Astrocyte (in vitro differentiated cells and primary cell): ENCODE measurements at regions not wholly inside any gene's neighbourhood (a gene's known extent, or its start where the extent isn't known, plus 50 kb on each side); places are given as distances from the start of the nearest gene placed in this dataset.

Experiments
- DNase-seq: peaks from one replicate; pipeline ENCODE4 v3.0.0-alpha.2; 2010; ENCODE audit warnings: low read depth
- FAIRE-seq: peaks from 2 replicates; lab custom pipeline; 2011; peaks lifted over from hg19 to GRCh38; lab: Jason Lieb, UNC
- H2AFZ ChIP-seq: 2 replicates; pipeline ENCODE4 v1.6.0; 2012; ENCODE audit warnings: low read depth, low read length, inconsistent platforms
- H3K27ac ChIP-seq: 2 replicates; pipeline ENCODE4 v1.5.1; 2011; ENCODE audit warnings: low read depth, low read length, inconsistent platforms
- H3K27me3 ChIP-seq: 2 replicates; pipeline ENCODE4 v1.6.0; 2011; ENCODE audit warnings: low read length, inconsistent platforms; ENCODE audit not compliant: insufficient read depth
- H3K36me3 ChIP-seq: 2 replicates; pipeline ENCODE4 v1.5.1; 2011; ENCODE audit warnings: low read length, inconsistent platforms; ENCODE audit not compliant: insufficient read depth
- H3K4me1 ChIP-seq: 2 replicates; pipeline ENCODE4 v1.5.1; 2011; ENCODE audit warnings: low read length, inconsistent platforms; ENCODE audit not compliant: insufficient read depth
- H3K4me2 ChIP-seq: 2 replicates; pipeline ENCODE4 v1.6.0; 2012; ENCODE audit warnings: low read length, inconsistent platforms
- H3K4me3 ChIP-seq: 2 replicates; pipeline ENCODE4 v1.5.1; 2011; ENCODE audit warnings: low read depth, mild to moderate bottlenecking, low read length, inconsistent platforms; ENCODE audit not compliant: insufficient read depth
- H3K79me2 ChIP-seq: 2 replicates; pipeline ENCODE4 v1.6.0; 2012; ENCODE audit warnings: mild to moderate bottlenecking, low read length, inconsistent platforms; ENCODE audit not compliant: insufficient read depth
- H3K9ac ChIP-seq: 2 replicates; pipeline ENCODE4 v1.6.0; 2012; ENCODE audit warnings: mild to moderate bottlenecking, low read length, inconsistent platforms
- H3K9me3 ChIP-seq: 2 replicates; pipeline ENCODE4 v1.5.1; 2012; ENCODE audit warnings: low read depth, mild to moderate bottlenecking, low read length, inconsistent platforms; ENCODE audit not compliant: insufficient read depth
- H4K20me1 ChIP-seq: 2 replicates; pipeline ENCODE4 v1.6.0; 2012; ENCODE audit warnings: low read length, inconsistent platforms; ENCODE audit not compliant: insufficient read depth
- H3K27ac Mint-ChIP-seq: one replicate; pipeline ENCODE4 v1.8.0; 2021; ENCODE audit warnings: mild to moderate bottlenecking, mixed read lengths; ENCODE audit not compliant: unreplicated experiment
- H3K27me3 Mint-ChIP-seq: one replicate; pipeline ENCODE4 v1.8.0; 2021; ENCODE audit warnings: low read depth, mixed read lengths; ENCODE audit not compliant: unreplicated experiment
- H3K36me3 Mint-ChIP-seq: one replicate; pipeline ENCODE4 v1.8.0; 2021; ENCODE audit warnings: low read depth, mixed read lengths; ENCODE audit not compliant: unreplicated experiment
- H3K4me1 Mint-ChIP-seq: one replicate; pipeline ENCODE4 v1.8.0; 2021; ENCODE audit warnings: low read depth, mixed read lengths; ENCODE audit not compliant: unreplicated experiment
- H3K4me3 Mint-ChIP-seq: one replicate; pipeline ENCODE4 v1.8.0; 2021; ENCODE audit warnings: mild to moderate bottlenecking, moderate library complexity, mixed read lengths; ENCODE audit not compliant: unreplicated experiment
- H3K9me3 Mint-ChIP-seq: one replicate; pipeline ENCODE4 v1.8.0; 2021; ENCODE audit warnings: mild to moderate bottlenecking, mixed read lengths; ENCODE audit not compliant: unreplicated experiment
- EZH2 ChIP-seq: IDR thresholded peaks from 2 replicates; pipeline ENCODE4 v1.6.1; 2012; ENCODE audit warnings: mild to moderate bottlenecking, low read length, inconsistent platforms; ENCODE audit not compliant: insufficient read depth
- TF ChIP-seq, protein P1 (sequence below): IDR thresholded peaks from 2 replicates; pipeline ENCODE4 v1.5.1; 2011; ENCODE audit warnings: low read depth, mild to moderate bottlenecking, inconsistent platforms, low read length, moderate library complexity; ENCODE audit not compliant: insufficient read depth

DNA sequence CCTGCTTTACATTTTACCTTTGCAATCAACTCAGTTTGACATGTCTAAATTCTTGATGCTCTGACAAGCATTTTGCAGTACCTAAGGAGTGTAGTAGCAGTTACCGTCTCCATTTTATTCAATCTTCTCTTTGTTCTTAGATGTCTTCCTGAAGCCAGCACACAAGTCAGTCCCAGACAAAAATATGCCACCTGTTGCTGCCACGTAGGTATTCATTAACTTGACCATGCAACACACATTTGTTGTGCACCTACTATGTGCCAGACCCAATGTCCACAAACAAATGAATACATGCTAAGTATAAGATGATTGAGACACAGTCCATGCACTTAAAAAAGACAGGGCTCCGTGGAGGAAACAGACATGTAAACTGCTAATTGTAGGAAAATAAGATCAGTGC, 81.5 kb upstream of the NGF start:
- FAIRE-seq (no peak), DNase-seq (no peak)
- Histone ChIP-seq H3K27ac (no peak overlapping the region), H3K79me2 (no peaks in the 10 kb centered on the region), H3K4me3 (no peak overlapping the region), H3K27me3 (no peaks in the 10 kb centered on the region), H3K4me2 (no peak overlapping the region), H3K9ac (no peak overlapping the region), H4K20me1 (no peaks in the 10 kb centered on the region), H3K36me3 (no peaks in the 10 kb centered on the region), H3K9me3 (peaks cover 3% of the 10 kb centered on the region), H2AFZ (no peak overlapping the region), H3K4me1 (peaks cover 10% of the 10 kb centered on the region)
- no peaks in the 10 kb centered on the region for H3K27me3 Mint-ChIP-seq
- H3K9me3 Mint-ChIP-seq: peaks cover 8% of the 10 kb centered on the region
- no peak overlapping the region for H3K27ac Mint-ChIP-seq
- H3K36me3 Mint-ChIP-seq: no peaks in the 10 kb centered on the region
- no peak for TF ChIP-seq EZH2
- TF ChIP-seq, protein P1, sequence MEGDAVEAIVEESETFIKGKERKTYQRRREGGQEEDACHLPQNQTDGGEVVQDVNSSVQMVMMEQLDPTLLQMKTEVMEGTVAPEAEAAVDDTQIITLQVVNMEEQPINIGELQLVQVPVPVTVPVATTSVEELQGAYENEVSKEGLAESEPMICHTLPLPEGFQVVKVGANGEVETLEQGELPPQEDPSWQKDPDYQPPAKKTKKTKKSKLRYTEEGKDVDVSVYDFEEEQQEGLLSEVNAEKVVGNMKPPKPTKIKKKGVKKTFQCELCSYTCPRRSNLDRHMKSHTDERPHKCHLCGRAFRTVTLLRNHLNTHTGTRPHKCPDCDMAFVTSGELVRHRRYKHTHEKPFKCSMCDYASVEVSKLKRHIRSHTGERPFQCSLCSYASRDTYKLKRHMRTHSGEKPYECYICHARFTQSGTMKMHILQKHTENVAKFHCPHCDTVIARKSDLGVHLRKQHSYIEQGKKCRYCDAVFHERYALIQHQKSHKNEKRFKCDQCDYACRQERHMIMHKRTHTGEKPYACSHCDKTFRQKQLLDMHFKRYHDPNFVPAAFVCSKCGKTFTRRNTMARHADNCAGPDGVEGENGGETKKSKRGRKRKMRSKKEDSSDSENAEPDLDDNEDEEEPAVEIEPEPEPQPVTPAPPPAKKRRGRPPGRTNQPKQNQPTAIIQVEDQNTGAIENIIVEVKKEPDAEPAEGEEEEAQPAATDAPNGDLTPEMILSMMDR: no peak
- no peak overlapping the region for H3K4me3 Mint-ChIP-seq
- H3K4me1 Mint-ChIP-seq: peaks cover 7% of the 10 kb centered on the region

GRCh38 chr1:115413621-115414020, 75.6 kb upstream of the NGF start:
- Mint-ChIP-seq H3K36me3 (no peaks in the 10 kb centered on the region), H3K4me1 (peaks cover 7% of the 10 kb centered on the region), H3K4me3 (no peak overlapping the region), H3K9me3 (peaks cover 8% of the 10 kb centered on the region), H3K27ac (no peak overlapping the region), H3K27me3 (no peaks in the 10 kb centered on the region)
- Histone ChIP-seq H3K4me3 (no peak overlapping the region), H3K79me2 (no peaks in the 10 kb centered on the region), H3K9me3 (peaks cover 3% of the 10 kb centered on the region), H4K20me1 (no peaks in the 10 kb centered on the region), H3K36me3 (no peaks in the 10 kb centered on the region), H3K27ac (no peak overlapping the region), H2AFZ (no peak overlapping the region), H3K4me2 (no peak overlapping the region), H3K4me1 (no peaks in the 10 kb centered on the region), H3K9ac (no peak overlapping the region), H3K27me3 (no peaks in the 10 kb centered on the region)
- TF ChIP-seq EZH2: no peak
- TF ChIP-seq, protein P1: no peak
- FAIRE-seq (no peak), DNase-seq (no peak)

DNA sequence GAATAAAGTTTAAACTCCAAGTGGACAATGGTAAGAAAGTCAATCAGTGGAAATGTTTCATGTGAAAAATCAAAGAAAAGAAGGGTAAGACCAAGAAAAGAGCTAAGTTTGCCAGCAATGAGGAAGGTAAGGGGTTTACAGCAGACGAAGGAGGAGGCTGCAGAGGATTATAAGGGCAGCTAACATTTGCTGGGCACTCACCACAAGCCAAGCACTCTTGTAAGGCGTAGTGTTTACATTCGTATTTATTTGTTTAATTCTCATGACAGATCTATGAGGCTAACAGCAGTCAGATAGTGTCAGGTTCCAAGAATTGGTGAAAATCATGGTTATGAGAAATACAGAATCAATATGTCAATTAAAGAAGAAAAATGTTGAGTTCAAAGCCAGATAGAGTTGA, 75.2 kb upstream of the NGF start:
- Mint-ChIP-seq H3K4me1 (peaks cover 7% of the 10 kb centered on the region), H3K4me3 (no peak overlapping the region), H3K9me3 (peaks cover 8% of the 10 kb centered on the region), H3K36me3 (no peaks in the 10 kb centered on the region), H3K27me3 (peaks cover 1% of the 10 kb centered on the region), H3K27ac (no peak overlapping the region)
- DNase-seq (no peak), FAIRE-seq (no peak)
- H3K4me2 ChIP-seq: no peak overlapping the region
- TF ChIP-seq, protein P1: no peak
- TF ChIP-seq EZH2: no peak
- no peaks in the 10 kb centered on the region for H3K4me1 ChIP-seq
- no peak overlapping the region for H3K9ac ChIP-seq
- H3K36me3 ChIP-seq: no peaks in the 10 kb centered on the region
- peaks cover 3% of the 10 kb centered on the region for H3K9me3 ChIP-seq
- no peak overlapping the region for H3K27ac ChIP-seq
- no peak overlapping the region for H2AFZ ChIP-seq
- no peaks in the 10 kb centered on the region for H3K79me2 ChIP-seq
- no peak overlapping the region for H3K4me3 ChIP-seq
- no peaks in the 10 kb centered on the region for H3K27me3 ChIP-seq
- no peaks in the 10 kb centered on the region for H4K20me1 ChIP-seq
